RWPE1 (cell line): ENCODE measurements at regions not wholly inside any gene's neighbourhood (a gene's known extent, or its start where the extent isn't known, plus 50 kb on each side); places are given as distances from the start of the nearest gene placed in this dataset.

ENCODE experiments used
- CTCF ChIA-PET: fragments of 350-600 bp; sonication (Branson Sonifier 250); formaldehyde crosslinking; extraction: SDS; loops from one replicate; lab custom pipeline; 2021; lab: Yijun Ruan, JAX
- POLR2A ChIA-PET: fragments of 400-600 bp; formaldehyde crosslinking; extraction: SDS; loops from one replicate; lab custom pipeline; 2020; ENCODE audit warnings: antibody characterized with exemption; ENCODE audit not compliant: low non-redundant PET; lab: Yijun Ruan, JAX
- DNase-seq: peaks from one replicate; pipeline ENCODE4 v3.0.0; 2012; ENCODE audit warnings: low spot score
- H3K27ac ChIP-seq: fragments of 450-650 bp; 2 replicates; pipeline ENCODE4 v1.5.1; 2017
- TF ChIP-seq, protein P1 (sequence below): fragments of 450-650 bp; conservative IDR thresholded peaks from 2 replicates; pipeline ENCODE4 v1.5.1; 2017; ENCODE audit warnings: low read depth, mild to moderate bottlenecking

DNA sequence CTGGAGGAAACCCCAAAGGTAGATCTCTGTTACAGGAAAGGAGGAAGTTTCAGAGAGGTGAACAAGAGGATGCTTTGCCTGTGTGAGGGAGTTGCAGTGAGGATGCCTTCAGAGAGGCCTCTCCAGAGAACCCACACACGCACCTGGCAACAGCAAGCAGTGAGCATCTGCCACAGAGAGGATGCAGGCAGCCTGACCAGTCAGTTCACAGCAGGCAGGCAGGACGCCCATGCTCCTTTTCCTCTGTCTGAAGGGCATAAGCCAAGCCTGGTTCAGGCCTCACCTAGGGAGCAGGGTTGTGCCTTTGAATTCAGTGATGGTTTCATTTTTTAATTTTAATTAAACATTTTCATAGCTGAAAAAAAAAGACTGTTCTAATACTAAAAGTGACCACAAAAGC, 346.0 kb upstream of the MARCKS start:
- DNase-seq = no peak
- CTCF ChIA-PET = no interaction called here
- no peak overlapping the region for H3K27ac ChIP-seq
- TF ChIP-seq, protein P1, sequence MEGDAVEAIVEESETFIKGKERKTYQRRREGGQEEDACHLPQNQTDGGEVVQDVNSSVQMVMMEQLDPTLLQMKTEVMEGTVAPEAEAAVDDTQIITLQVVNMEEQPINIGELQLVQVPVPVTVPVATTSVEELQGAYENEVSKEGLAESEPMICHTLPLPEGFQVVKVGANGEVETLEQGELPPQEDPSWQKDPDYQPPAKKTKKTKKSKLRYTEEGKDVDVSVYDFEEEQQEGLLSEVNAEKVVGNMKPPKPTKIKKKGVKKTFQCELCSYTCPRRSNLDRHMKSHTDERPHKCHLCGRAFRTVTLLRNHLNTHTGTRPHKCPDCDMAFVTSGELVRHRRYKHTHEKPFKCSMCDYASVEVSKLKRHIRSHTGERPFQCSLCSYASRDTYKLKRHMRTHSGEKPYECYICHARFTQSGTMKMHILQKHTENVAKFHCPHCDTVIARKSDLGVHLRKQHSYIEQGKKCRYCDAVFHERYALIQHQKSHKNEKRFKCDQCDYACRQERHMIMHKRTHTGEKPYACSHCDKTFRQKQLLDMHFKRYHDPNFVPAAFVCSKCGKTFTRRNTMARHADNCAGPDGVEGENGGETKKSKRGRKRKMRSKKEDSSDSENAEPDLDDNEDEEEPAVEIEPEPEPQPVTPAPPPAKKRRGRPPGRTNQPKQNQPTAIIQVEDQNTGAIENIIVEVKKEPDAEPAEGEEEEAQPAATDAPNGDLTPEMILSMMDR = no peak
- POLR2A ChIA-PET = no interaction called here

DNA sequence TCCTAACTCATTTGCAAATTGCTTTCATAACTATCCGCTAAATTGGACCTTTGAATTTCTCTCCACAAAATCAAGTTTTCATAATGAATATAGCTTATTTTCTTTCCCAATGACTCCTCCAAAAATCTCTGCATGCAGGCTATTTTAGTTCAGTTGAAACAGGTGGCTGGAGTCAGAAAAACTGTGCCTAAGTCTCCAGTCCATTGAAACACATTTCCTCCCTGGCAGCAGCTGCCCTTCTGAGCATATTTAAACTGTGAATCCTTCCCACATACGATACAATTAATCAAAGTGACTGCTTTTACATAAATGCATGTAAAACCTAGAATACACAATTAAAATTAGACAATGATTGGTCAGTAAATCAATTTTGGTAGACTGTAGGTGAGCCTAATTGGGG, 344.6 kb upstream of the MARCKS start:
- ChIA-PET CTCF (no interaction called here), POLR2A (no interaction called here)
- no peak for DNase-seq
- TF ChIP-seq, protein P1 = no peak
- H3K27ac ChIP-seq = no peak overlapping the region

DNA sequence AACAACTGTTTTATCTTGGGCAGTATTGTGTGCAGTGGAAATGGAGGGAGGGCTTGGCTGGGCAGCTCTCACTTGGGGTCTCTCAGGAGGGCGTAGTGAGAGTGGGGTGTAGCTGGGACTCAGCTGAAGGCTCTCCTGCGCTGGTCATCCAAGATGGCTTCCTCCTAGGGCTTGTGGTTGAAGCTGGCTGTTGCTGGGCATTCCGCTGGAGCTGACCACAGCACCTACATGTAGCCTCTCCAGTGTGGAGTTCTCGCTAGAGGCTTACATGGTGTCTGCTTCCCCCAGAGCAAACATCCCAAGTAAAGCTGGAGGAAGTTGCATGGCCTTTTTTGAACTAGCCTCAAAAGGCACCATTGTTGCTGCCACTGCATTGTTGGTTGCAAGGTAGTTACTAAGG, 344.1 kb upstream of the MARCKS start:
- TF ChIP-seq, protein P1 = no peak
- ChIA-PET CTCF (no interaction called here), POLR2A (no interaction called here)
- H3K27ac ChIP-seq = no peak overlapping the region
- DNase-seq = no peak

DNA sequence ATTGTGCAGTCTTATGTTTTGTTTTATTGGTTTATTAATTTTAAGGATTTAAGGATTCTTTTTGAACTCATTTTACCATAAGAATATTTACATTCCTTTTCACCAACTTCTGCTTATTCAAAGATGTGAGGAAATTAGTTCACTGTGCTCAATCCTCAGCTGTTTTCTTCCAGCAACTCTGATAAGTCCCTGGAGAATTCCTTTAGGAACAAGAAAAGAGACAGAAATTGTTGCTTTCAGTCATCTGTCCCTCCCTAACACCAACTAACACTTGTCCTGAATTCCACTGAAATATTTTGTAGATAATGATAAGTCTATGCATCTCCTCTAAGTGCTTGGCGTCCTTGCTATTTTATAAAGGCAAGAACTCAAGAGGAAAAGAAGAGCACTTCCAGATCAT, 334.8 kb upstream of the MARCKS start:
- no peak overlapping the region for H3K27ac ChIP-seq
- POLR2A ChIA-PET = no interaction called here
- TF ChIP-seq, protein P1 = no peak
- DNase-seq = no peak
- CTCF ChIA-PET = no interaction called here

DNA sequence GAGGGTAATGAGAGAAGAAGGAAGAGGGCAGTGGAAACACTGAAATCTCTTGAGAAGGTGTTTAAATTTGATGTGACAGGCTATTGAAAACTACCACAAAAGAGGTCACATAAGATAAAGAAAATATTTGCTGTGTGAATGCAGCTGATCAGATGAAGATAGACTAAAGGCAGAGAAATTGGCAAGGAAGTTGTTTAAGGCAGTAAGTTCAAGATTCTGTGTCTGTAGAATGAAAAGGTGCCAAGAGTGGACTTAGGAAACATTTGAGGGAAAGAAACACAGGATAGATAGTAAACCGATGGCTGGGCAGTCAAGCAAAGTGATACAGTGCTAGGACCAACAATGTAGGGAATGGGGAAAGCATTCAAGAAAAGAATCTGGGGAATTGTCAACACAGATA, 332.3 kb upstream of the MARCKS start:
- no peak overlapping the region for H3K27ac ChIP-seq
- ChIA-PET CTCF (no interaction called here), POLR2A (no interaction called here)
- TF ChIP-seq, protein P1 = no peak
- no peak for DNase-seq

DNA sequence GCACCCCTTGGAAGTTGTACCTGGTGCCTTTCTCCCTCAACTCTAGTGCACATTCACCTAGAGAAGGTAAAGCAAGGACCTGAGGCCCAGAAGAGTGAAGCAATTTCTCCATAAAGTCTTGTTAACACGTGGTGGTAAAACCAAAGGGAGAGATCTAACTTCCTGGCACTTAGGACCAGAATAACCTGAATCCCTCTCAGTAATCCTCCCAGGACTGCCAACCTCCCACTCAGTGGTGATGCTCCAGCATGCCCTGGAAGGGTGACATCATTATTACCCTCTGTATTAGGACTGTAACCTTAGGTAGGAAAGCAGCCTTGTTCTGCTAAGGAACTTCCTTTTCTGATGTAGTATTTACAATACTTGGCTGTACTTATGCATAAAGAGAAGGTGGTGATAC, 330.6 kb upstream of the MARCKS start:
- peak; percentile 29 for DNase-seq
- no peak overlapping the region for H3K27ac ChIP-seq
- CTCF ChIA-PET = no interaction called here
- TF ChIP-seq, protein P1 = no peak
- POLR2A ChIA-PET = no interaction called here

DNA sequence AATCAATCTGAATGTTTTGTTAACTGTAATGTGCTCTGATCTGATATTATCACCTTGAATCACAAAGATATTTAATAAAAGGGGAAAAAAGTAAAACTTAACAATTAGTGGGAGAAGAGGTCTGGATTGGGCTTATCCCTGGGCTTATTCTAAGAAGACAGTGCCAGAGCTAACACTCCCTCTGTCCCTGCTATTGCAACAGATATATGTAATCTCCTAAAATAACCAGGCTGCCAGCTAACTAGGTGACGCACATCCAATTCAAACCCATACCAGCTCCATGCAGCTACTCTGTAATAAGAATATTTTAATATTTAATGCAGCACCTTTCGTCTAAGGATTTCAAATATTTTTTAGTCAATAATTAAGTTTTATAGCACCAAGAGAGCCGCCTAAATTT, 330.1 kb upstream of the MARCKS start:
- POLR2A ChIA-PET = no interaction called here
- no peak for DNase-seq
- no peak overlapping the region for H3K27ac ChIP-seq
- TF ChIP-seq, protein P1 = no peak
- CTCF ChIA-PET = no interaction called here
